IPS-15b (cell line): ENCODE measurements at regions not wholly inside any gene's neighbourhood (a gene's known extent, or its start where the extent isn't known, plus 50 kb on each side); places are given as distances from the start of the nearest gene placed in this dataset.

Source experiments
- H3K27me3 ChIP-seq: one replicate; pipeline ENCODE4 v1.6.1; 2013; ENCODE audit warnings: low read length; ENCODE audit not compliant: control insufficient read depth, insufficient read depth
- H3K36me3 ChIP-seq: one replicate; pipeline ENCODE4 v1.6.1; 2013; ENCODE audit warnings: low read length; ENCODE audit not compliant: control insufficient read depth, insufficient read depth
- H3K4me1 ChIP-seq: one replicate; pipeline ENCODE4 v1.6.1; 2013; ENCODE audit warnings: mild to moderate bottlenecking, low read length; ENCODE audit not compliant: control insufficient read depth, insufficient read depth
- H3K4me3 ChIP-seq: one replicate; pipeline ENCODE4 v1.5.1; 2013; ENCODE audit warnings: low read depth, low read length
- H3K9ac ChIP-seq: one replicate; pipeline ENCODE4 v1.6.1; 2013; ENCODE audit warnings: low read depth, mild to moderate bottlenecking, low read length
- H3K9me3 ChIP-seq: one replicate; pipeline ENCODE4 v1.6.1; 2013; ENCODE audit warnings: mild to moderate bottlenecking, low read length; ENCODE audit not compliant: control insufficient read depth, insufficient read depth

- no peaks in the 10 kb centered on the region for H3K27me3 ChIP-seq
- H3K36me3 ChIP-seq, result no peaks in the 10 kb centered on the region
- no peaks in the 10 kb centered on the region for H3K4me1 ChIP-seq
- no peak overlapping the region for H3K4me3 ChIP-seq
- H3K9ac ChIP-seq, result no peak overlapping the region
- H3K9me3 ChIP-seq, result no peaks in the 10 kb centered on the region
Observed at GRCh38 chr12:30813525-30814294, 59.0 kb upstream of the CAPRIN2 start.

- no peak overlapping the region for H3K9ac ChIP-seq
- no peak overlapping the region for H3K4me3 ChIP-seq
- H3K27me3 ChIP-seq, result no peaks in the 10 kb centered on the region
- no peaks in the 10 kb centered on the region for H3K9me3 ChIP-seq
- peaks cover 4% of the 10 kb centered on the region for H3K4me1 ChIP-seq
- H3K36me3 ChIP-seq, result no peaks in the 10 kb centered on the region
Observed at GRCh38 chr12:30811966-30812365, 57.2 kb upstream of the CAPRIN2 start.

GRCh38 chr12:30810918-30811317 lies 56.2 kb upstream of the CAPRIN2 start:
- Histone ChIP-seq H3K9me3 (no peaks in the 10 kb centered on the region), H3K9ac (no peak overlapping the region), H3K4me1 (peaks cover 8% of the 10 kb centered on the region), H3K27me3 (no peaks in the 10 kb centered on the region), H3K36me3 (no peaks in the 10 kb centered on the region), H3K4me3 (no peak overlapping the region)

GRCh38 chr12:30807695-30808034 lies 52.9 kb upstream of the CAPRIN2 start:
- Histone ChIP-seq H3K4me1 (peaks cover 11% of the 10 kb centered on the region), H3K4me3 (no peak overlapping the region), H3K36me3 (no peaks in the 10 kb centered on the region), H3K9ac (no peak overlapping the region), H3K27me3 (no peaks in the 10 kb centered on the region), H3K9me3 (no peaks in the 10 kb centered on the region)

GRCh38 chr12:30806989-30807694 lies 52.4 kb upstream of the CAPRIN2 start:
- Histone ChIP-seq H3K36me3 (no peaks in the 10 kb centered on the region), H3K9ac (no peak overlapping the region), H3K4me1 (peaks cover 11% of the 10 kb centered on the region), H3K4me3 (no peak overlapping the region), H3K9me3 (no peaks in the 10 kb centered on the region), H3K27me3 (no peaks in the 10 kb centered on the region)

- Histone ChIP-seq H3K4me3 (no peak overlapping the region), H3K9ac (no peak overlapping the region), H3K4me1 (peaks cover 11% of the 10 kb centered on the region), H3K27me3 (no peaks in the 10 kb centered on the region), H3K9me3 (no peaks in the 10 kb centered on the region), H3K36me3 (no peaks in the 10 kb centered on the region)
Observed at GRCh38 chr12:30805959-30806358, 51.2 kb upstream of the CAPRIN2 start.
